T-helper 1 cell treated with Interleukin-12 subunit alpha and Interleukin-12 subunit beta and Interleukin-4 antibody, amounts not matched to agents 30 μg/mL and 1 μg/mL, for 36 hours (primary cell): ENCODE measurements at regions not wholly inside any gene's neighbourhood (a gene's known extent, or its start where the extent isn't known, plus 50 kb on each side); places are given as distances from the start of the nearest gene placed in this dataset.

Experiments used
- H3K27ac Mint-ChIP-seq: one replicate; pipeline ENCODE4 v1.8.0; 2021; ENCODE audit warnings: mild to moderate bottlenecking, mixed read lengths
- H3K27me3 Mint-ChIP-seq: one replicate; pipeline ENCODE4 v1.8.0; 2021; ENCODE audit warnings: low read depth, mixed read lengths
- H3K36me3 Mint-ChIP-seq: one replicate; pipeline ENCODE4 v1.8.0; 2021; ENCODE audit warnings: low read depth, mixed read lengths
- H3K4me1 Mint-ChIP-seq: one replicate; pipeline ENCODE4 v1.8.0; 2021; ENCODE audit warnings: low read depth, mixed read lengths
- H3K4me3 Mint-ChIP-seq: one replicate; pipeline ENCODE4 v1.8.0; 2021; ENCODE audit warnings: mild to moderate bottlenecking, moderate library complexity, mixed read lengths
- H3K9me3 Mint-ChIP-seq: one replicate; pipeline ENCODE4 v1.8.0; 2021; ENCODE audit warnings: mixed read lengths

GRCh38 chr2:215770668-215771067 lies 242.7 kb downstream of the MREG start:
- Mint-ChIP-seq H3K27ac (no peak overlapping the region), H3K36me3 (no peaks in the 10 kb centered on the region)

GRCh38 chr2:215769246-215769645 lies 244.1 kb downstream of the MREG start:
- Mint-ChIP-seq H3K27ac (no peak overlapping the region), H3K4me1 (no peaks in the 10 kb centered on the region), H3K27me3 (peaks cover 11% of the 10 kb centered on the region), H3K9me3 (no peaks in the 10 kb centered on the region), H3K4me3 (no peak overlapping the region), H3K36me3 (no peaks in the 10 kb centered on the region)

More at GRCh38 chr2:215770668-215771067, 242.7 kb downstream of the MREG start:
- H3K4me1 Mint-ChIP-seq: no peaks in the 10 kb centered on the region
- H3K4me3 Mint-ChIP-seq: no peak overlapping the region
- peaks cover 11% of the 10 kb centered on the region for H3K27me3 Mint-ChIP-seq
- H3K9me3 Mint-ChIP-seq: no peaks in the 10 kb centered on the region

- Mint-ChIP-seq H3K4me1 (no peaks in the 10 kb centered on the region), H3K27me3 (peaks cover 11% of the 10 kb centered on the region), H3K36me3 (no peaks in the 10 kb centered on the region), H3K27ac (no peak overlapping the region), H3K9me3 (no peaks in the 10 kb centered on the region), H3K4me3 (no peak overlapping the region)
These were observed 245.7 kb downstream of the MREG start for GRCh38 chr2:215767625-215768024.

- Mint-ChIP-seq H3K27me3 (peaks cover 11% of the 10 kb centered on the region), H3K36me3 (no peaks in the 10 kb centered on the region), H3K27ac (no peak overlapping the region), H3K4me3 (no peak overlapping the region), H3K9me3 (no peaks in the 10 kb centered on the region), H3K4me1 (no peaks in the 10 kb centered on the region)
These were observed 247.5 kb downstream of the MREG start for GRCh38 chr2:215765729-215766360.

GRCh38 chr2:215764441-215765048 lies 248.8 kb downstream of the MREG start:
- H3K4me1 Mint-ChIP-seq: no peaks in the 10 kb centered on the region
- H3K27ac Mint-ChIP-seq: no peak overlapping the region
- no peaks in the 10 kb centered on the region for H3K9me3 Mint-ChIP-seq

GRCh38 chr2:215760557-215760956 lies 252.8 kb downstream of the MREG start:
- no peak overlapping the region for H3K4me3 Mint-ChIP-seq
- no peaks in the 10 kb centered on the region for H3K36me3 Mint-ChIP-seq
- no peak overlapping the region for H3K27ac Mint-ChIP-seq
- no peaks in the 10 kb centered on the region for H3K4me1 Mint-ChIP-seq
- H3K27me3 Mint-ChIP-seq: no peaks in the 10 kb centered on the region
- no peaks in the 10 kb centered on the region for H3K9me3 Mint-ChIP-seq

More at GRCh38 chr2:215764441-215765048, 248.8 kb downstream of the MREG start:
- H3K4me3 Mint-ChIP-seq: no peak overlapping the region
- peaks cover 11% of the 10 kb centered on the region for H3K27me3 Mint-ChIP-seq
- no peaks in the 10 kb centered on the region for H3K36me3 Mint-ChIP-seq

GRCh38 chr2:215760091-215760490 lies 253.3 kb downstream of the MREG start:
- Mint-ChIP-seq H3K4me3 (no peak overlapping the region), H3K27me3 (no peaks in the 10 kb centered on the region), H3K36me3 (no peaks in the 10 kb centered on the region), H3K4me1 (no peaks in the 10 kb centered on the region), H3K27ac (no peak overlapping the region), H3K9me3 (no peaks in the 10 kb centered on the region)

- no peaks in the 10 kb centered on the region for H3K4me1 Mint-ChIP-seq
- H3K27me3 Mint-ChIP-seq: no peaks in the 10 kb centered on the region
- no peaks in the 10 kb centered on the region for H3K36me3 Mint-ChIP-seq
- no peak overlapping the region for H3K27ac Mint-ChIP-seq
- no peaks in the 10 kb centered on the region for H3K9me3 Mint-ChIP-seq
- no peak overlapping the region for H3K4me3 Mint-ChIP-seq
These were observed 254.7 kb downstream of the MREG start for GRCh38 chr2:215758691-215759090.

GRCh38 chr2:215756346-215756730 lies 257.0 kb downstream of the MREG start:
- Mint-ChIP-seq H3K4me1 (peaks cover under 1% of the 10 kb centered on the region), H3K36me3 (no peaks in the 10 kb centered on the region), H3K27ac (no peak overlapping the region), H3K4me3 (no peak overlapping the region), H3K9me3 (no peaks in the 10 kb centered on the region), H3K27me3 (no peaks in the 10 kb centered on the region)

GRCh38 chr2:215755641-215756345 lies 257.6 kb downstream of the MREG start:
- Mint-ChIP-seq H3K9me3 (no peaks in the 10 kb centered on the region), H3K36me3 (no peaks in the 10 kb centered on the region), H3K27ac (no peak overlapping the region), H3K4me3 (no peak overlapping the region), H3K27me3 (no peaks in the 10 kb centered on the region), H3K4me1 (peaks cover 6% of the 10 kb centered on the region)

- Mint-ChIP-seq H3K9me3 (no peaks in the 10 kb centered on the region), H3K4me1 (peaks cover 6% of the 10 kb centered on the region), H3K4me3 (no peak overlapping the region)
These were observed 258.8 kb downstream of the MREG start for GRCh38 chr2:215754546-215754945.

GRCh38 chr2:215753808-215754207 lies 259.5 kb downstream of the MREG start:
- H3K4me3 Mint-ChIP-seq: no peak overlapping the region
- H3K36me3 Mint-ChIP-seq: no peaks in the 10 kb centered on the region
- H3K4me1 Mint-ChIP-seq: peaks cover 6% of the 10 kb centered on the region
- no peaks in the 10 kb centered on the region for H3K27me3 Mint-ChIP-seq
- H3K9me3 Mint-ChIP-seq: no peaks in the 10 kb centered on the region
- H3K27ac Mint-ChIP-seq: no peak overlapping the region

More at GRCh38 chr2:215754546-215754945, 258.8 kb downstream of the MREG start:
- Mint-ChIP-seq H3K36me3 (no peaks in the 10 kb centered on the region), H3K27me3 (no peaks in the 10 kb centered on the region), H3K27ac (no peak overlapping the region)

GRCh38 chr2:215752991-215753390 lies 260.4 kb downstream of the MREG start:
- no peak overlapping the region for H3K27ac Mint-ChIP-seq
- H3K4me3 Mint-ChIP-seq: no peak overlapping the region
- no peaks in the 10 kb centered on the region for H3K36me3 Mint-ChIP-seq
- no peaks in the 10 kb centered on the region for H3K9me3 Mint-ChIP-seq
- peaks cover 6% of the 10 kb centered on the region for H3K4me1 Mint-ChIP-seq
- no peaks in the 10 kb centered on the region for H3K27me3 Mint-ChIP-seq

- peaks cover 6% of the 10 kb centered on the region for H3K4me1 Mint-ChIP-seq
- H3K9me3 Mint-ChIP-seq: no peaks in the 10 kb centered on the region
- no peaks in the 10 kb centered on the region for H3K27me3 Mint-ChIP-seq
- no peaks in the 10 kb centered on the region for H3K36me3 Mint-ChIP-seq
- no peak overlapping the region for H3K4me3 Mint-ChIP-seq
- H3K27ac Mint-ChIP-seq: no peak overlapping the region
These were observed 260.9 kb downstream of the MREG start for GRCh38 chr2:215752436-215752835.

GRCh38 chr2:215751911-215752272 lies 261.5 kb downstream of the MREG start:
- Mint-ChIP-seq H3K9me3 (no peaks in the 10 kb centered on the region), H3K27ac (no peak overlapping the region), H3K36me3 (no peaks in the 10 kb centered on the region), H3K4me1 (peaks cover 6% of the 10 kb centered on the region), H3K4me3 (no peak overlapping the region), H3K27me3 (no peaks in the 10 kb centered on the region)
